Kidney (tissue), 13 donors: ENCODE measurements at regions not wholly inside any gene's neighbourhood (a gene's known extent, or its start where the extent isn't known, plus 50 kb on each side); places are given as distances from the start of the nearest gene placed in this dataset.
A peak's percentile ranks its signal among the peaks of the same experiment; 100 is the strongest.
"Not testable (repeated sequence)": the region's sequence is repeated elsewhere in the genome, so short reads cannot be mapped to it uniquely, and the experiment has no call there.

Source experiments
- DNase-seq, 5 donors: peaks; one replicate each; pipeline ENCODE4 v3.0.0-alpha.2; 2013 to 2020
- FAIRE-seq: peaks from 2 replicates; lab custom pipeline; 2012; peaks lifted over from hg19 to GRCh38; lab: Jason Lieb, UNC
- H3K27ac ChIP-seq, 2 donors: one replicate each; pipeline ENCODE4 v1.7.0; 2013; ENCODE audit warnings: low read depth in 2 of 2, low read length in 2 of 2, inconsistent platforms in 1 of 2
- H3K27me3 ChIP-seq: one replicate; pipeline ENCODE4 v1.7.1; 2013; ENCODE audit warnings: low read length, inconsistent platforms; ENCODE audit not compliant: control insufficient read depth, insufficient read depth
- H3K36me3 ChIP-seq, 3 donors: one replicate each; pipeline versions ENCODE4 v1.7.0 to v1.7.1; 2013; ENCODE audit warnings: low read length in 3 of 3, control low read depth in 1 of 3, inconsistent platforms in 1 of 3; ENCODE audit not compliant: insufficient read depth in 3 of 3, control insufficient read depth in 2 of 3
- H3K4me1 ChIP-seq, 3 donors: one replicate each; pipeline versions ENCODE4 v1.7.0 to v1.7.1; 2013; ENCODE audit warnings: low read length in 3 of 3, inconsistent platforms in 1 of 3, low read depth in 1 of 3; ENCODE audit not compliant: control insufficient read depth in 2 of 3, insufficient read depth in 2 of 3
- H3K4me3 ChIP-seq, 3 donors: one replicate each; pipeline versions ENCODE4 v1.7.0 to v1.8.1; 2013; ENCODE audit warnings: low read length in 3 of 3, control low read depth in 1 of 3, inconsistent platforms in 1 of 3
- H3K9ac ChIP-seq, 3 donors: one replicate each; pipeline versions ENCODE4 v1.7.0 to v1.7.1; 2013; ENCODE audit warnings: low read length in 3 of 3, control low read depth in 1 of 3, inconsistent platforms in 1 of 3
- H3K9me3 ChIP-seq, 3 donors: one replicate each; pipeline versions ENCODE4 v1.7.0 to v1.7.1; 2013; ENCODE audit warnings: low read length in 3 of 3, control low read depth in 1 of 3, inconsistent platforms in 1 of 3; ENCODE audit not compliant: control insufficient read depth in 2 of 3, insufficient read depth in 1 of 3
- CTCF ChIP-seq: IDR thresholded peaks from 3 replicates; pipeline ENCODE4 v1.5.1; 2012; ENCODE audit warnings: mild to moderate bottlenecking, moderate library complexity, borderline replicate concordance; ENCODE audit not compliant: insufficient read depth; ENCODE audit errors: extremely low read depth
- intact Hi-C: fragments of 100-400 bp; cut with DNase I; formaldehyde crosslinking; loops from one replicate; pipeline ENCODE4 v1.11.1; 2022
- donor health status: control.
- donor health status: control.
- donor health status: control.
- donor health status: control.
- donor health status: control.
- donor health status: DM: yes; HTN: yes; CAD: no.
- donor health status: Normal renal cell carcinoma (clear cell type).

- Histone ChIP-seq H3K4me1 (no peaks in the 10 kb centered on the region), H3K27ac (no peak overlapping the region), H3K9me3 (peaks cover 0 to 12% (median 0%) of the 10 kb centered on the region in 3 donors), H3K27me3 (no peaks in the 10 kb centered on the region), H3K4me3 (no peak overlapping the region), H3K36me3 (no peaks in the 10 kb centered on the region), H3K9ac (no peak overlapping the region)
- FAIRE-seq (no peak), DNase-seq (peak in 2 of 5 donors; percentile 36)
- intact Hi-C loops = no loop called here
- no peak for TF ChIP-seq CTCF
Measured at GRCh38 chr15:95035106-95035505, 803.7 kb downstream of the MCTP2 start.

- DNase-seq = no peak
- FAIRE-seq = no peak
- Histone ChIP-seq H3K36me3 (no peaks in the 10 kb centered on the region), H3K9ac (no peak overlapping the region), H3K27ac (no peak overlapping the region), H3K9me3 (peaks cover 0 to 4% (median 0%) of the 10 kb centered on the region in 3 donors), H3K4me3 (no peak overlapping the region), H3K4me1 (no peaks in the 10 kb centered on the region), H3K27me3 (no peaks in the 10 kb centered on the region)
- intact Hi-C loops = no loop called here
- no peak for TF ChIP-seq CTCF
Measured at GRCh38 chr15:95041297-95041696, 809.9 kb downstream of the MCTP2 start.

GRCh38 chr15:95043236-95043932 is 812.0 kb downstream of the MCTP2 start:
- DNase-seq, H3K4me3 ChIP-seq, H3K4me1 ChIP-seq, H3K9ac ChIP-seq, H3K27me3 ChIP-seq, H3K27ac ChIP-seq, FAIRE-seq, intact Hi-C loops, H3K36me3 ChIP-seq, H3K9me3 ChIP-seq: not testable (repeated sequence)

- H3K36me3 ChIP-seq = no peaks in the 10 kb centered on the region
- H3K9me3 ChIP-seq = peaks cover 0 to 6% (median 3%) of the 10 kb centered on the region in 3 donors
- no peaks in the 10 kb centered on the region for H3K4me1 ChIP-seq
- no peaks in the 10 kb centered on the region for H3K27me3 ChIP-seq
- no peak overlapping the region for H3K27ac ChIP-seq
- no peak overlapping the region for H3K9ac ChIP-seq
- DNase-seq = no peak
- no peak for FAIRE-seq
- intact Hi-C loops = no loop called here
- H3K4me3 ChIP-seq = no peak overlapping the region
- no peak for TF ChIP-seq CTCF
Measured at GRCh38 chr15:95043933-95044313, 812.6 kb downstream of the MCTP2 start.
